HG03460 (cell line): ENCODE measurements at regions not wholly inside any gene's neighbourhood (a gene's known extent, or its start where the extent isn't known, plus 50 kb on each side); places are given as distances from the start of the nearest gene placed in this dataset.
"Not testable (repeated sequence)": the region's sequence is repeated elsewhere in the genome, so short reads cannot be mapped to it uniquely, and the experiment has no call there.

ENCODE experiments used
- ATAC-seq: cut with Tn5 transposase; IDR thresholded peaks from one replicate; pipeline ENCODE4 v1.9.1; 2021; ENCODE audit not compliant: unreplicated experiment

DNA sequence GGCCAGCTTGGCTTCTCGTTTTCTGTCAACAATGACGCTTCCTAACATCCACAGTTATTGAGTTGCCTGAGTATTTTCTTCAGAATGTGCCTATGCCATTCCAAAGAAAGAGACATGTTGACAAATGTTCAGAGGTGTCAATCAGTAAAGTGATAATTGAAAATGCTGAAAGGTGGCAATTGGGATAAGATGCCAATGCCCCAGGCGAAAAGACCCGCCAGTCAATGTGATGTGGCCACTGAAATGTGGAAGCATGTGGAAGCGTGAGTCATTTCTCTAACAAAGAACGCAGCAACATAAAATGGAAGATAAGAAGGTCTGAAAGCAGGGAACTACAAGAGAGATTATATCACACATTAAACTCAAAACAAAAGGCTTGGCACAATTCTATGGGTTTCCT lies 882.2 kb upstream of the SLC10A2 start:
- ATAC-seq, result no peak

DNA sequence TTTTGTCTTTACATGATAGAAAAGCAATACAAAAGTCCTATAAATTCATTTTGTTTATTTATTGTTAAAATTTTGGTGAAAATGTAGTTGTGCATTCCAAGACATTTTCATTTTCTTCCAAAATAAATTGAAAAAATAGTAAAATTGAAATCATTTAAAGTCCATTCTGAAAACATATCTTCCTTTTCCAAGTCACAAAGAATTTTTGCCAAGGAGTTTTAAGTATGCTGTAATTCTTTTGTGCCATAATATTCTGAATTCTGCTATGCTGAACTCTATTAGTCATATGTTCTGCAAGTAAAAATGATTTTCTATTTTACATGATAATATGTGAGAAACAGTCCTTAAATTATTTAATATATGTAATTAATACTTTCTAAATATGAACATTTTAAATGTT lies 879.6 kb upstream of the SLC10A2 start:
- no peak for ATAC-seq

DNA sequence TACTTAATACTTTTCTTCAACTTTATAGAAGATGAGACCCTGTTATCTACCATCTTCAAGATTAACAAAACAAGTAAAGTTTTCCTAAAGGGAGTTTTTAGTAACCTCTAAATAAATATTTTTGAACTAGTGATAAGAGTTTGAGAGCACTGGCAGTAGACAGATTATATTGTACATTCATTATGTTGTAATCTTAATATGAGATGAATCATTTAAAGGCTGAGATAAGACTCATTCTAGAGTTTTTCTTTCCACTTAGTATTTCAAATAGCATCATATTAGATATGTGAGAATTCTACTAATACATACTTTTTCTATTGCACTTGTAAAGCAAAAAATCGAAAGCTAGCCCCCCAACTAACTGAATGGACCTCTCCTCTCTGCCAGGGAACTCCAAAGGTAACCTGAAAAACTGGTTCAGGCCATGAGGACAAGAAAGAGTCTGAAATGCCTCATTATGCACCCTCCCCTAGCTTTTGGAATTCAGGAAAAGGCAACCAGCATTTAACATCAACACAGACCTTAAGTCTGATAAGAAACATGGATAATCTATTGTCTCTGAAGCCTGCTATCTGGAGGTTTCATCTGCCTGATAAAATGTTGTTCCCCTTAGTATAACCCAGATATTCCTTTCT lies 875.4 kb upstream of the SLC10A2 start:
- no peak for ATAC-seq

DNA sequence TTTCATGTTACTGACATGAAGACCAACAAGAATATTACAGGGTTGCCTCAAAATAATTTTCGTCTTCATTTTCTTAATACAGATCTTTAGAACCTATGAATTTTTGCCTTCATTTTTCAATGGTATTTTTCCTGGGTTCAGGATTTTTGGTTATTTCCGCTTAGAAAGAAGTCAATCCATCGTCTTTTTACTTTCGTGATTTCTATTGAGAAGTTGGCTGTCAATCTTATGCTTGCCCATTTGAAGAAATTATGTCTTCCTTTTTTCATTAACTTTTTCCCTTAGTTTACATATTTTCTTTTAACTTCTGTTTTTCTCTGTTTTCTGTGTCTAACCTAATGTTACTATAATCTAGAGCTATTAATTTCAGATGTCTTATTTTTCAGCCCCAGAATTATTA lies 868.9 kb upstream of the SLC10A2 start:
- ATAC-seq, result no peak

DNA sequence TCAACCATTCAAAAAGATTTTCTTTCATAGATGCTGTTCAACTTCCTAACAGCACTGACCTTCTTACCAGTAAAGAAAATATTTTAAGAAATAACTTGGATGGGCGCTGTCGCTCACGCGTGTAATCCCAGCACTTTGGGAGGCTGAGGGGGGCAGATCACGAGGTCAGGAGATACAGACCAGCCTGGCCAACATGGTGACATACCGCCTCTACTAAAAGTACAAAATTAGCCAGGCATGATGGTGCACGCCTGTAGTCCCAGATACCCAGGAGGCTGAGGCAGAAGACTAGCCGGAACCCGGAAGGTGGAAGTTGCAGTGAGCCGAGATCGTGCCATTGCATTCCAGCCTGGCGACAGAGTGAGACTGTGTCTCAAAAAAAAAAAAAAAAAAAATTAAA lies 865.7 kb upstream of the SLC10A2 start:
- no peak for ATAC-seq

DNA sequence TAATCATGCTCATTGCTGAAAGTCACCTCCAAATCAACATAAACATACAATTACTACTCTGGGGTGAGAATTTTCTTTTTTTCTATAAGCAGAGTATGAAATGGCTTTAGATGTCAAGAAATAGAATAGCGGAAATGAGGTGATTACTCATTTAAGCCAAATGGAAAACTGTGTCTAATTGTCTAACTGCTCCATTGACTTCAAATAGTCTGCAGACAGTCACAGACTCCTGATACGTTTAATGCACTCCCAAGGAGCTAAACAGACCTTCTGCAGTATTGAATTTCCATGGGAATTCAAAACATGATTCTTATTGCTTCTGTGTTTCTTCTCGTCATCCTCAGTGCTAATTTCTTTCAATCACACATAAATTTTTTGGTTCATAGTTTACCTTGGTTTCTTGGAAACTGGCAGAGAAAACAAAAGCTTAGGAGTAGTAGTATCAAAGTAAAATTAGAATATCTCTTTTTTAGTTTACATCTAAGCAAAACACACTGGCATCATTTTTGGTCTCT lies 865.2 kb upstream of the SLC10A2 start:
- ATAC-seq, result no peak

DNA sequence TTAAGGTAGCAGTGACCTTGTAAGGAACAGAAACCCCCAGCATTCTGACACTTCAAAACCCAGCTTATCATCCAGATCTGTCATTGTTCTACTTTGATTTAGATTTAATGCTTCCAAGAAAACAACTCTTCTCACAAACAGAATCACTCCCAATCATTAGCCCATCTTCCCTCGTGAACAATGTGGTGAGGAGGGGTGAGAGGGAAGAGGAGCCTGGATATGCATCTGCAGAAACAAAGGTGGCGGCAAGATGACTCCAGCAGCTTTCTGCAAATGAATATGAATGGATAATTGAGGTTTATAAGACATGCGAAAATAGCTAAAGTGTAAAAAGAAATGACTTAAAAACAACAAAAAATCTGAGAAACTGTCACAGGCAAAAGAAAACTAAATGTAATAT lies 859.9 kb upstream of the SLC10A2 start:
- no peak for ATAC-seq

DNA sequence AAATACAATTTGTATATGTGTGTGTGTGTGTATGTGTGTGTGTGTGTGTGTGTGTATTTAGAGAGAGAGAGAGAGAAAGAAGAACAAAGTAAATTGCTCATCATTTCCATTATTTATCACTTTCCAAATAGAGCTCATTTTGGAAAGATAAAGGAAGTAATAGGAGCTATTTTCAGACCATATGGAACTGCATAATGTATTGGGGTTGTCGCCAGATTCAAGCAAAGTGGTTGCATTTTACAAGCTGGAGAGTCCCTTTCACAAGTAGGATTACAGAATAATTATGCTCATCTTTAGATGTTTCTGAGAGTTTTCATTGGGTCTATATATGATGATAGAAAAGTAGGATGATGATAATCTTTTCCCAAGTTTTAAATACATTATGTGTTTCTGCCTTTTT lies 842.7 kb upstream of the SLC10A2 start:
- no peak for ATAC-seq

DNA sequence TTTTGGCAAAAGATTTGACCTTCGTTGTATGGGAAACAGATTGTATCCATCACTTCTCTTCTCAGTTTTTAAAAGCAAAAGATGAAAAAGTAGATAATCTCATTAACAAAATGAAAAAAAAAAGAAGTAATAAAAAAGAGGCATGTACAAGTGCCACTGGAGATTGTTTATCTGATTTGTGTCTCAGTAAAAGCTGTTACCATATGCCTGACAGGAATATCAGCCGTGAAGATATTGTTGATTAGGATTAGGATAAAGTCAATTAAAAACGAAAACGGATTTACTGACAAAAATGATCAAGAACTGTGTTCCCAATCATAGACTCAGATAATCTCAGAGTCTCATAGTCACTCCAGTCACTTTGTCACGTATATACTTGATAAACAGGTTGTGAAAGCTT lies 842.1 kb upstream of the SLC10A2 start:
- ATAC-seq, result no peak

DNA sequence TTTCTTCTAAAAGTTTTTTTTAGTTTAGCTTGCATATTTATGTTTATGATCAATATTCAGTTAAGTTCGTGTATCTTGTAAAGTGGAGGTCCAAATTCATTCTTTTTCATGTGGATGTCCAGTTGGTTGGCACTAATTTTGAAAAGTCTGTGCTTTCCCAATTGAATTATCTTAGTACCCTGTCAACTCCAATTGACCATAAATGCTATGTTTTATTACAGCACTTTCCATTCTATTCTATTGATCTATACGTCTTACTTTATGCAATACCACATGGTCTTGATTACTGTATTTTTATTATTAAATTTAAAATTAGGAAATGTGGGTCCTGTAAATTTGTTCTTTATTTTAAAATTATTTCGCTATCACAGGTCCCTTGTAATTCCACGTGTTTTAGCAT lies 837.6 kb upstream of the SLC10A2 start:
- ATAC-seq, result no peak

DNA sequence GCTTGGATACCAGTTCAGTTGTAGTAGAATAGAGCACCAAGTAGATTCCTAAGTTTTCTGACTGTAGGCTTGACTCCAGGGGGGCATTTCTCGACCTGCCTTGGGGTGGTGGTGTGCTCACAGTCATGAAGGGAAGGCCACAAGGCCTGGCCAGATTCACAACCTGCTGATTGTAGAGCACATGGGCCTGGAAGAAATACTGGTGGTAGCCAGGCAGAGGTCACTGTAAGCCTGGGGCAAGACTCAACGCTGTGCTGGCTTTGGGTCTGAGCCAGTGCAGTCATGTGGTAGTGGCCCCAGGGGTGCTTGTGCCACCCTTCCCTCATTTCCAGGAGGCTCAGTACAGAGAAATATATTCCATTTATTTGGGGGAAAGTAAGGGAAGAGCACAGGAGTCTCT lies 832.3 kb upstream of the SLC10A2 start:
- ATAC-seq, result no peak

DNA sequence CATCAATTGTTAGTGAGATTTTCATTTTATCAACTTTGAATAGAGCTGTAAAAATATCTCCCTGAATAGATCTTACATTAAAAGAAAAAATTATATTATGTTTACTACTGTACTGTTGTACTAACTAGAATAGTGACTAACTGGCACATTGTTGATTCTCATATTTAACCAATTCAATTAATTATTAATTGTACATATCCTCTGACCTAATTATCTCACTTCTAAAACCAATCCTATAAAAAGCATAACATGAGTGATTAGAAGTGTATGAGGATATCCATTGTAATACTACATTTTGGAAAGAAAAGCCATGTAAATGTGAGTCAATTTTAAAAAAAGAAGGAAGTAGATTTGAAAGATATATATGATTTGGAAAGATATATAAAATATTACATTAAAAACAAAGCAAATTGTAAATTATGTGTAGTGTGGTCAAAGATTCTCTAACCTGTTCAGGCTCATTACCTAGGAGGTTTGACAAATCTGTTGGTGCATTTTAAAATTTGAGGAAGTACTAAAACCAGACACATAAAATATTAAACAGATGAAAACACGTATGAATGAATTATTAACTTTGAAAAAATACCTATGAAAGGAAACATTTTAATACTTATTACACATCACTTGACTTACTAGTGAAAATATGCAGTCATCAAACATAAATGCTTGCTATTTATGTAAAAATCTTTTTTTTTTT lies 829.8 kb upstream of the SLC10A2 start:
- ATAC-seq, result peak; percentile 66

DNA sequence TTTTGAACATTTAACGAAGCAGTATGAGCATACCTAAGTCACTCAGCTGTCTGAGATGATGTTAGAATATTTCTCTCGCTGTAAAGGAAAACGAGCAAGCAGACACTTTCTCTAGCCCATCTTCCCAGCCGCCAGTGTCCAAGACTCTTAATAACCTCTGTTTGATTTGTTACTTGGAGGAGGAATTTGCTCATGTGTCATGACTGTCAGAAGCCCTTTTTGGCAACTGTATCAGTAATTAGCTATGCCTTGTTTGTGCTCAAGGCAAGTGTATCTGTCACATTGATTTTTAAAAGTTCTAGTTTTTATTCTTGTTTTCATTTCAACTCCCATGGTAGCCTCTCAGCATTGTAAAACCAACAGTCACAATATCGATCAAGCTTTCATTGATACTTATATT lies 828.4 kb upstream of the SLC10A2 start:
- ATAC-seq, result no peak

DNA sequence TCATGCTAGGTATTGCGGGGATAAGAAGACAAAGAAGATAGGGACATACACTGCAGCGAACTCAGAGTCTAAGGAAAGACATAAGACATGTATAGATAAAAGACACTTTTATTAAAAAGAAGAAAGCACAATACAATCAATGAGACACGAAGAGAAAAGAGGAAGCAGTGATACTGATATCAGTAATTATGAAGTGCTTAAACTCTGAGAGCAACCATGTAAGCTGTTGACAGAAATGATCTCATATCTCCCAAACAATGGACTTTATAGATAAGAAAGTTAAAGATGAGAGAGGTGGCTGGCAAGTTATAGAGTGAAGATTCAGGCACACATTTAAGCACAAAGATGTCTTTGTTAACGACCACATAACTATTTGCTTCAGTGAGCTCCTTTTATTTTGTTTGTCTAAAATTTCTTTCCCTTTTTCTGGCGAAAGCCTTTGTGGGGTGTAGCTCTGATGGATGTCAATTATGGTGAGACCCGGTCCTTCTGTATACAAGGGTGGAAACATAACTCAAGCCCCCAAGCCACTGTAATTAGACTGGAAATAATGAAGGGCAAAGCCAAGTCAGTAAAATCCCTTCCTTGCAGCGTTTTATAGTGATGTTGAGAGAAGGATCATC lies 818.0 kb upstream of the SLC10A2 start:
- no peak for ATAC-seq

DNA sequence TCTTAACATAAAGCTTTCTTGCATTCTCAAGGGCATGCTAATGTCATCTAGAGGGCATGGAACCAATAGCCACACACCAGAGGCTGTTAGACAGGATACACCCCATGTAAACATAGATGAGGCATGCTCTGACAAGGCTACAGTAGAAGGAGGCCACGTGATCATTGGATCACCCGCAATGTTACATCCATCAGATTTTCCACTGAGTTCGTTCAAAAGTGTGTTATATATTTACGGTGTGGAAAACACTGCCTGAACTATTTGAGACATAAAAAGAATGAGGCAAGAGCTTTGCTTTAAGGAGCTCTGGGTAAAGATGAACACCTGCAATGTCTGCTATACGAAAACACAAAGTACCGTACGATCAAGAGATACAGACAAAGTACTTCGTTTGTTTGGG lies 817.5 kb upstream of the SLC10A2 start:
- no peak for ATAC-seq

DNA sequence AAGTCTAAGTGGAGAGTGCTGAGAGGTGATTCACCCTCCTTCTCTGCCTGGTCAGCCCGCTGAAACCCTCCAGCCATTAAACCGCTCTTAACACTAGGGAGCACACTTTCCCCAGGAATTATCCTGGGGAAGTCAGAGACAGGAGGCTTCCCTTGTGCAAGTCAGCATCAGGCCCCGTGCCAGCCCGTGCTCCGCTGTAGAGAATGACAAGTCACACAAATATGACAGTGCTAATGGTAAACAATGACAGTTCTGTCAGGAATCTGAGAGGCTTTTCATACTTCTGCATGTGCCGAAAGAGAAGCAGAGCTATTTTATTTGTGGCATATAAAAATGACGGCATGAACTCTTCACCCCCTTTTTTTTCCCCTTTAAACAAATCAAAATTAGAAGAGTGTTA lies 816.9 kb upstream of the SLC10A2 start:
- peak; percentile 55 for ATAC-seq

DNA sequence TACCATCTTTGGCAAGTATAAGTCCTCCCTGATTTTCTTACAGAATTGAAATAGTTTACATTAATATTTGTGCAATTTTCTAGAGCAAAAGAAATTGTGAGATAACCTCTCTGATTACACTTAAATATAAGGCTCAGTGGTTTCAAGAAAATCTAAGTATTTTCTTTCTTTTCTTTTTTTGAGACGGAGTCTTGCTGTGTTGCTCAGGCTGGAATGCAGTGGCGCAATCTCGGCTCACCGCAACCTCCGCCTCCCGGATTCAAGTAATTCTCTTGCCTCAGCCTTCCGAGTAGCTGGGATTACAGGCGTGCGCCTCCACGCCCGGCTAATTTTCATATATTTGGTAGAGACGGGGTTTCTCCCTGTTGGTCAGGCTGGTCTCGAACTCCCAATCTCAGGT lies 813.9 kb upstream of the SLC10A2 start:
- not testable (repeated sequence) for ATAC-seq

DNA sequence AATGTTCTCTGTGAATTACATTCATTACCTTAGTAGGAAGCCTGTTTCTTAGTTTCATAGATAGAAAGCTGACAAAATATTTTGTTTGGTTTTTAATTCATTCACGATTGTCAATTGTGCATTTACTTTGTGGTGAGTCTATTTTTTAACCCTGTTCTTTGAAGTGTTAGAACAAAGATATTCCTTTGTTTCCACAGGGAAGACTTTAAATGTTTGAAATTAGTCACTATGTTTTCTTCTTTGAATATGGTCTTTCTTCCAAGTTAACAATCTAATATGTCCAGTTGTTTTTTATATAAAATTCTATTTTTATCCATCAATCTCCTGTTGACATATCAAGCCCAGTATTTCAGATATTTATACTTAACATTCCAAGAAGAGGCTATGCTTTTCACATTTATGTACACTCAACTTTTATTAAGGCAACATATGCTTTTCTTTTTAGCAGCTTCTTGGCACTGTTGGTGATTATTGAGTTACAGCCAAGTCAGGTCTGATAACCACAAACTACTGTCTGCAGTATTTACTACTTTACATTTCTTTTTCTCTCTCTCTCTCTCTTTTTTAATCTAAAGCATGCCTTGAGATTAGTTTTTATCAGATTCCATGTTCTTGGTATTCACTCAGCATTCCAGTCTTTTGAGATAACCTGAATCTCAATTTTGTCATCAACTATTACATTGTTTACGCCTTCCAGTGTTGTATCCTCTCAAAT lies 812.8 kb upstream of the SLC10A2 start:
- no peak for ATAC-seq

DNA sequence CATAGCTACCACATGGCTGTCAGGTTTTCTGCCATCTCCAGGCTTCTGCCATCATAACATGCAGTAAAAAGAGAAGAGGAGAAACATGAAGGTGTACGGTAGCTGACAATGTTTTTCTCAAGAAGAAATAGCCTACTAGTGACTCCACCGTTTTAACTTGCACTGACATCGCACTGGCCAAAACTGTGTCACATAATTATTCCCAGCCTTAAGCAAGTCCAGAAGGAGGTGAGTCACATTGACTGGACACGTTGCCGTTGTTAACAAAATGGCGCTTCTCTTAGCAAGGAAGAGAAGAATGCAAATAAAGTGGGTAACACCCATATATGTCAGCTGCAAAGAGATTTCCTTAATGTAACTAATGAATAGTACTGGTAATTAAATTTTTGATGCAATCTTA lies 810.4 kb upstream of the SLC10A2 start:
- ATAC-seq, result no peak

DNA sequence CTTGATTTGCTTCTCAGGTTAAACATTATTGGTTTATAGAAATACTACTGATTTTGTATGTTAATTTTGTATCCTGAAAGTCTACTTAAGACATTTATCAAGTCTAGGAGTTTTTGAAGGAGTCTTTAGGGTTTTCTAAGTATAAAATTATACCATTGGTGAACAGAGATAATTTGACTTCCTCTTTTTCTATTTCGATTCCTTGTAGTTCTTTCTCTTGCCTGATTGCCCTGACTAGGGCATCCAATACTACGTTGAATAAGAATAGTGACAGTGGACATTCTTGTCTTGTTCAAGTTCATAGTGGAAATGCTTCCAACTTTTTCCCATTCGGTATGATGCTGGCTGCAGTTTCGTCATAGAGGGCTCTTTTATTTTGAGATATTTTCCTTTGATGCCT lies 807.5 kb upstream of the SLC10A2 start:
- ATAC-seq, result no peak

DNA sequence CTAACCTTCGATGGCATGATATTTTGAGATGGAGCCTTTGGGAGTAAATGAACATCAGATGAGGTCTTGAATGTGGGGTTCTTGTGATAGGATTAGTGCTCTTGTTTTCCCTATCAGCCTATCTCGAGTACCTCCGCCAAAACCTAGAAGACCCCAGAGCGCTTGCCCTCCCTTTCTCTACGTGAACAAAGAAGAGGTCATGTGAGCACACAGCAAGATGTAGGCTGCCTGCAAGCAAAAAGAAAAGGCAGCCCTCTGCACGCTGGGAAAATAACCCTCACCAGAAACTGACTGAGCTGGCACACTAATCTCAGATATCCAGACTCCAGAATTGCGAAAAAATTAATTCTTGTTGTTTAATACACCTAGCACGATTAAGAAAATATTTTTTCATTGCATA lies 799.8 kb upstream of the SLC10A2 start:
- no peak for ATAC-seq

DNA sequence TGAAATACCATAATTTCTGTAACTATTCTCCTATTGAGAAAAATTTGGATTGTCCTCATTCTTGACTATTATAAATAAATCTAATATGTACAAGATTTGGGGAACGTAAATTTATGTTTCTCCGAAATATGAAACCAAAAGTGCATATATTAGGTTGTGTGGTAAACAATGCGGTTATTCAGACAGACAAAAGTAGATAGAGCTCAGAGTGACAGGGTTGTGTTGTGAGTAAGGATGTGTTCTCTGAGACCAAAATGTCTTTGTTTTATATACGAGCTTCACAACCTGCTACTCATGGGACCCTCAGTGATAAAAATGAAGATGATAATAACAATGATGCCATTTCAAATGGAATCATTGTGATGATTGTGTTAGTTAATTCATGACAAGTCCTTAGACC lies 796.3 kb upstream of the SLC10A2 start:
- ATAC-seq, result no peak
